ENCODE measurements at regions not wholly inside any gene's neighbourhood (a gene's known extent, or its start where the extent isn't known, plus 50 kb on each side); places are given as distances from the start of the nearest gene placed in this dataset.

GRCh38 chr7:106590209-106590816, 70.6 kb downstream of the CCDC71L start:
- Histone ChIP-seq H3K9me3 (no peaks in the 10 kb centered on the region), H3K27ac (no peak overlapping the region), H3K4me1 (no peaks in the 10 kb centered on the region), H3K27me3 (no peaks in the 10 kb centered on the region), H3K36me3 (no peaks in the 10 kb centered on the region), H3K4me3 (no peak overlapping the region)
- TF ChIP-seq POLR2A (IDR thresholded peaks at IDR 0.05) (no peak), POLR2AphosphoS5 (IDR thresholded peaks at IDR 0.05) (no peak), CTCF (IDR thresholded peaks at IDR 0.05) (no peak)
- no peak for DNase-seq (ENCODE audit: low spot score in 2 of 2)
- intact Hi-C loops (cut with DNase I; ENCODE audit: low total_unique reads) = no loop called here

- Histone ChIP-seq H3K4me3 (no peak overlapping the region), H3K9me3 (no peaks in the 10 kb centered on the region), H3K27me3 (no peaks in the 10 kb centered on the region), H3K36me3 (no peaks in the 10 kb centered on the region), H3K4me1 (no peaks in the 10 kb centered on the region), H3K27ac (no peak overlapping the region)
- DNase-seq (ENCODE audit: low spot score in 2 of 2) = no peak
- TF ChIP-seq POLR2A (IDR thresholded peaks at IDR 0.05) (no peak), CTCF (IDR thresholded peaks at IDR 0.05) (no peak), POLR2AphosphoS5 (IDR thresholded peaks at IDR 0.05) (no peak)
- intact Hi-C loops (cut with DNase I; ENCODE audit: low total_unique reads) = no loop called here
These were observed 71.6 kb downstream of the CCDC71L start for GRCh38 chr7:106589198-106589879.

- TF ChIP-seq CTCF (IDR thresholded peaks at IDR 0.05) (no peak), POLR2A (IDR thresholded peaks at IDR 0.05) (no peak), POLR2AphosphoS5 (IDR thresholded peaks at IDR 0.05) (no peak)
- no peak for DNase-seq (ENCODE audit: low spot score in 2 of 2)
- no peak overlapping the region for H3K4me3 ChIP-seq
- no peaks in the 10 kb centered on the region for H3K9me3 ChIP-seq
- H3K27me3 ChIP-seq = no peaks in the 10 kb centered on the region
- no peaks in the 10 kb centered on the region for H3K36me3 ChIP-seq
- intact Hi-C loops (cut with DNase I; ENCODE audit: low total_unique reads) = no loop called here
- no peaks in the 10 kb centered on the region for H3K4me1 ChIP-seq
- no peak overlapping the region for H3K27ac ChIP-seq
These were observed 72.3 kb downstream of the CCDC71L start for GRCh38 chr7:106588422-106589197.

- no peak for DNase-seq (ENCODE audit: low spot score in 2 of 2)
- no peaks in the 10 kb centered on the region for H3K9me3 ChIP-seq
- H3K27me3 ChIP-seq = no peaks in the 10 kb centered on the region
- H3K4me3 ChIP-seq = no peak overlapping the region
- H3K4me1 ChIP-seq = no peaks in the 10 kb centered on the region
- no peak overlapping the region for H3K27ac ChIP-seq
- H3K36me3 ChIP-seq = no peaks in the 10 kb centered on the region
- intact Hi-C loops (cut with DNase I; ENCODE audit: low total_unique reads) = no loop called here
- TF ChIP-seq CTCF (IDR thresholded peaks at IDR 0.05) (no peak), POLR2A (IDR thresholded peaks at IDR 0.05) (no peak), POLR2AphosphoS5 (IDR thresholded peaks at IDR 0.05) (no peak)
These were observed 75.8 kb downstream of the CCDC71L start for GRCh38 chr7:106584914-106585759.

All from breast epithelium (tissue), 4 donors.